Activated CD4-positive, alpha-beta T cell treated with anti-CD3 and anti-CD28 coated beads for 36 hours (primary cell): ENCODE measurements at regions not wholly inside any gene's neighbourhood (a gene's known extent, or its start where the extent isn't known, plus 50 kb on each side); places are given as distances from the start of the nearest gene placed in this dataset.

Experiments used
- ATAC-seq: fragments of 200-7000 bp; cut with Tn5 transposase; one replicate; pipeline ENCODE4 v1.10.0; 2021; ENCODE audit warnings: mild to moderate bottlenecking, moderate library complexity
- CTCF ChIA-PET: fragments of 350-600 bp; sonication (Branson Sonifier 250); formaldehyde crosslinking; loops from one replicate; lab custom pipeline; 2021; ENCODE audit warnings: antibody characterized with exemption; lab: Charles Lee
- POLR2A ChIA-PET: fragments of 350-600 bp; sonication (Branson Sonifier 250); formaldehyde crosslinking; loops from one replicate; lab custom pipeline; 2021; ENCODE audit warnings: antibody characterized with exemption, inconsistent platforms; lab: Charles Lee
- DNase-seq: peaks from one replicate; pipeline ENCODE4 v3.0.0-alpha.2; 2020
- H3K27ac Mint-ChIP-seq: one replicate; pipeline ENCODE4 v1.8.0; 2021; ENCODE audit warnings: mixed read lengths
- H3K27me3 Mint-ChIP-seq: one replicate; pipeline ENCODE4 v1.8.0; 2021; ENCODE audit warnings: mixed read lengths
- H3K36me3 Mint-ChIP-seq: one replicate; pipeline ENCODE4 v1.8.0; 2021; ENCODE audit warnings: low read depth, mixed read lengths
- H3K4me1 Mint-ChIP-seq: one replicate; pipeline ENCODE4 v1.8.0; 2021; ENCODE audit warnings: mixed read lengths
- H3K4me3 Mint-ChIP-seq: one replicate; pipeline ENCODE4 v1.8.0; 2021; ENCODE audit warnings: mild to moderate bottlenecking, moderate library complexity, mixed read lengths
- H3K9me3 Mint-ChIP-seq: one replicate; pipeline ENCODE4 v1.8.0; 2021; ENCODE audit warnings: low read depth, mixed read lengths
- intact Hi-C, 2 experiments: fragments of 100-400 bp; cut with DNase I in 1 of 2; cut with micrococcal nuclease in 1 of 2; formaldehyde crosslinking; loops; one replicate each; pipeline versions ENCODE4 v1.14.2 to v1.15.1; 2022 to 2024; cut with DNase I, micrococcal nuclease

DNA sequence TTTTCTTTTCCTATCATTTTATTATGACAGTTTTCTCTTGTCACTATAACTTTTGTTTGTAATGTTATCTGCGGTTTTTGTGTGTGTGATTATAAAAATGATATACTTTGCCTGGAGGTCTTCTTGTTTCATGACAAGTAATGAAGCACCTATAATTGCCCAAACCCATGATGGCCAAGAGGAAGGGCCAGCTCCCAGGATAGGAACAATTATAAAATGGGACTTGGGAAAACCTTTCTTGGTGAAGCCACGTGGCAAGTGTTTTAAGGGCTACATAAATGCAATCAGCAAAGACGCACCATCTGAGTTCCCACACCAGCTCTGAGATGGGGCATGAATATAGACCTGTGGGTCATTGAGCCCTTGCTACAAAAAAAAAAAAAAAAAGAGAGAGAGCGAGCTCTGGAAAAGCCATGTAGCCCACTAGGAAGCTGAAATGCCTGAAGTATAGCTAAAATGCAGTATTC, 462.6 kb upstream of the RUNX1 start:
- H3K27ac Mint-ChIP-seq, result peak overlapping the region; percentile 64
- no peaks in the 10 kb centered on the region for H3K36me3 Mint-ChIP-seq
- no peak overlapping the region for H3K4me3 Mint-ChIP-seq
- H3K4me1 Mint-ChIP-seq, result peaks cover 35% of the 10 kb centered on the region
- H3K9me3 Mint-ChIP-seq, result no peaks in the 10 kb centered on the region
- H3K27me3 Mint-ChIP-seq, result no peaks in the 10 kb centered on the region
- intact Hi-C loops, result loop anchor here in 1 of 2 experiments (1.0 kb wide), 1 partner anchor 17 kb away; no protein-coding TSS in a partner anchor
- CTCF ChIA-PET, result interaction anchor here (0.7 to 1.0 kb wide), 3 partner anchors 11 to 767 kb away, joined by 3 to 4 read pairs (median 3); no protein-coding TSS in a partner anchor
- ATAC-seq, result peak; percentile 67
- DNase-seq, result no peak
- POLR2A ChIA-PET, result interaction anchor here (0.5 to 0.6 kb wide), 2 partner anchors 538 to 869 kb away, joined by 3 read pairs; no protein-coding TSS in a partner anchor

DNA sequence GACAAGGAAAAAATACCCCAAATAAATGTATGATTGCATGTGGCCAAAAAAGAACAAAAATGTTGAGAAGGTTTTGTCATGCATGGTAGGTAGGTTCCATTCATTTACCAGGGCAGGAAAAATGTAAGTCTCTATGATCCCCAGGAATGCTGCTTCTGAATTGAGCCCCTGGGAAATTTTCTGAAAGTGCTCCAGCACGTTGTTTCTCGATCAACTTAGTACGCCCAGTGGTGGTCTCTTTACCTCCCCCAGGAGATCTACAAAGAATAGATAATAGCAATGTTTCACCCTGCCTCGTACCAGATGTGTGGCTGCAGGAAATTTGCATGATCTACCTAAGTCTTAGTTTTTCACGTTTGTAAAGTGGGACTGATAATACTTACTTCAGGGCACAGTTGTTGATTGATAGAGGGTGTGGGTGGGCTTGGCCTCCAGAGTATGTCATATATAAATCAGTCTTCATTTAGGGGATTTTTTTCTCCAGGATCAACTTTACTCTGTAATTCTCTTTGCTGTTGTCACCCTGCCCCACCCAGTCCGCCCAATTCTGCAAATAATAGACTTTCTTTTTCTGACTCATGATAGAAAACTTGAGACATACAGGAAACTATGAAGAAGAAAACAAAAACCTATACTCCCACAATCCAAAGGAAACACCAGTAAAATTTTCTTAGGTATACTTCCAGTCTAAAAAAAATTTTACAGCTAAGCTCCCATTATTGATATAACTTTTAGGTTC, 462.0 kb upstream of the RUNX1 start:
- peak; percentile 88 for ATAC-seq
- peak overlapping the region; percentile 64 for H3K27ac Mint-ChIP-seq
- ChIA-PET CTCF (interaction anchor here (0.8 kb wide), 2 partner anchors 11 to 12 kb away, joined by 3 to 4 read pairs; no protein-coding TSS in a partner anchor), POLR2A (interaction anchor here (0.6 kb wide), 1 partner anchor 537 kb away, joined by 3 read pairs; no protein-coding TSS in a partner anchor)
- H3K27me3 Mint-ChIP-seq, result no peaks in the 10 kb centered on the region
- no peaks in the 10 kb centered on the region for H3K36me3 Mint-ChIP-seq
- H3K4me3 Mint-ChIP-seq, result no peak overlapping the region
- intact Hi-C loops, result loop anchor here in 1 of 2 experiments (1.0 kb wide), 1 partner anchor 17 kb away; no protein-coding TSS in a partner anchor
- DNase-seq, result peak; percentile 51
- H3K4me1 Mint-ChIP-seq, result peaks cover 35% of the 10 kb centered on the region
- H3K9me3 Mint-ChIP-seq, result no peaks in the 10 kb centered on the region

DNA sequence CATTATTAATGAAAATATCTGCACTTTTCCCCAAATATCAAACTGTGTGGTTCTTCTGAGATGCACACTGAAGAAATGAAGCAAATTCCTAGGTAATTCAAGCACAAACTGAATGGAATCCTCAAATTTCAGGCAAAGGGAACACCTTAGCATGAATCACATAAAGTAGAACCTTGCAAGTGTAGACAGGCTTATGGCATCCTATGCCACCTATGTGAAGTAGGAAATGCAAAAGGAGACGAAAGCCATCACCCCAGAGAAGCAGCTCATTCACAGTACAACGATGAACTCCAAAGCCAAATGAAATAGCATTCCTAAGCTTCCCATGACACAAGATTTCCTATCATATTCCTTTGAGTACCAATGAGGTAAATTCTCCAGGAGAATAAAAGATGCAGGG, 461.2 kb upstream of the RUNX1 start:
- H3K27ac Mint-ChIP-seq, result no peak overlapping the region
- intact Hi-C loops, result no loop called here

DNA sequence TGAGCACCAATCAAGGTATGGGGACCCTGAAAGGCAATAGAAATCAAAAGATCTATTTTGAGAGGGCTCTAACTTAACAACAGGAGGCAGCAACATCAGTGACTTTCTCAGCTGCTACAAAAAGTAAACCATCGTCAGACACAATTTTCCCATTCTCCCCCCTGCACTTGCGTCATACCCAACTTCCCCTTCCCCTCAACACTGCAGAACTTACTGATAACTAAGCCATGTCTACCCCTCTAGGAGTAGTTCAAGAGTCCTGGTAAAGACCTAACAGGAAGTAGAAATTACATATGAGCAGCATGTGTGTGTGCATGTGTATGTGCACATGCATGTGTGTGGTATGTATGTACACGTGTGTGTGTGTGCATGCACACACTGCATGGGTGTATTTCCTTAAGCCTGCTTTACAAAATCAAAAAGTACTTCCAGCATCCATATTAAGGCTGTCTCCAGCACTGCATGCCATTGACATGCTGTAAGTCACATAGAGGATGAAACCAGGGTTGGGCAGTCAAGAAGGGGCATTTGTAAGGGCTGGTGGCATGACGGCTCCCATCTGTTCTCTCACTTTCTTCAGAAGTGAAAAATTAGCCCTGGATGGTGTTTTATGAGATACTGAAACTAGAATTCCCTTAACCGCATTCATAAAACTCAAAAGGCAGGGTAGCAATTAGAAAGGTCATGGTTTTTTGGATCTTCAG, 460.1 kb upstream of the RUNX1 start:
- Mint-ChIP-seq H3K36me3 (no peaks in the 10 kb centered on the region), H3K4me1 (peaks cover 44% of the 10 kb centered on the region), H3K9me3 (no peaks in the 10 kb centered on the region), H3K27ac (no peak overlapping the region), H3K4me3 (no peak overlapping the region), H3K27me3 (no peaks in the 10 kb centered on the region)
- CTCF ChIA-PET, result interaction anchor here (0.5 kb wide), 1 partner anchor 286 kb away, joined by 4 read pairs; no protein-coding TSS in a partner anchor
- POLR2A ChIA-PET, result no interaction called here
- no peak for DNase-seq
- intact Hi-C loops, result loop anchor here in 1 of 2 experiments (5.0 kb wide), 1 partner anchor 762 kb away; no protein-coding TSS in a partner anchor
- no peak for ATAC-seq

More for the DNA sequence above, 461.2 kb upstream of the RUNX1 start:
- CTCF ChIA-PET, result interaction anchor here (0.6 to 0.8 kb wide), 2 partner anchors 13 to 18 kb away, joined by 3 read pairs; no protein-coding TSS in a partner anchor
- ATAC-seq (no peak), DNase-seq (no peak)
- no peak overlapping the region for H3K4me3 Mint-ChIP-seq
- peaks cover 37% of the 10 kb centered on the region for H3K4me1 Mint-ChIP-seq
- no peaks in the 10 kb centered on the region for H3K9me3 Mint-ChIP-seq
- no peaks in the 10 kb centered on the region for H3K27me3 Mint-ChIP-seq
- H3K36me3 Mint-ChIP-seq, result no peaks in the 10 kb centered on the region
- POLR2A ChIA-PET, result no interaction called here

DNA sequence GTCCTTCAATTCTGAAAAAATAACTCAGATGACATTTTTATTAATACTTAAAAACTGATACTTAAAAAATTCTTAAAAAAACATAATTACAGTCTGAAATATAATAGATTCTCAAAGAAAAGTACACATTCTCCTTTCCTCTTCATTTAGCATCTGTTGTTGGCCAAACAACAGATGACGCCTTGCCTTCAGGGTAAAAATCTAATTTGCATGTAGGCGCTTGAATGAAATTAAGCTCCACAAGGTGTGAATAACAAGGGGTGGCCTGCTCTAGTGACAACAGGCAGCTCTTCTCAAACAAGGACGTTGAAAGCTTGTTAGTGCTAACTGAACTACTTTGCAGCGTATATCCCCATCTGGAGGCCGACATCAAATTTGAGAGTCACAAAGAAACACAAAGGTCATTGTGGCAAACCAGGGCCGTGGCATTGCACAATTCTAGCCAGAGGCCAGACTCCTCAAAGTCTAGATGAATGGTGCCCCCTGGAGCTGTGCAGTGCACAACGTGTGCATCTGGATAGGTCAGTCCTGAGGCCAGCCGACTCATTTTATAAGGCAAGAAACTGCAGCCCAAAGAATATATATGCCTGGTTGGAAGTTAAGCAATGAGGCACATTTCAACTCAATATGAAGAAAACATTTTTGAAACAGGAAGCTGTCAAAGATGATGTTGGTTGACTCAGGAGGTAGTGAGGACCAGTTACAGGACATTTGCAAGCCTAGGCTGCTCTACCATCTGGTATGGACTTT, 459.2 kb upstream of the RUNX1 start:
- intact Hi-C loops, result loop anchor here in 1 of 2 experiments (5.0 kb wide), 1 partner anchor 761 kb away; no protein-coding TSS in a partner anchor
- DNase-seq, result peak; percentile 40
- ChIA-PET CTCF (no interaction called here), POLR2A (no interaction called here)
- Mint-ChIP-seq H3K4me1 (peaks cover 53% of the 10 kb centered on the region), H3K36me3 (no peaks in the 10 kb centered on the region), H3K27ac (no peak overlapping the region), H3K9me3 (no peaks in the 10 kb centered on the region), H3K27me3 (no peaks in the 10 kb centered on the region), H3K4me3 (no peak overlapping the region)
- no peak for ATAC-seq

DNA sequence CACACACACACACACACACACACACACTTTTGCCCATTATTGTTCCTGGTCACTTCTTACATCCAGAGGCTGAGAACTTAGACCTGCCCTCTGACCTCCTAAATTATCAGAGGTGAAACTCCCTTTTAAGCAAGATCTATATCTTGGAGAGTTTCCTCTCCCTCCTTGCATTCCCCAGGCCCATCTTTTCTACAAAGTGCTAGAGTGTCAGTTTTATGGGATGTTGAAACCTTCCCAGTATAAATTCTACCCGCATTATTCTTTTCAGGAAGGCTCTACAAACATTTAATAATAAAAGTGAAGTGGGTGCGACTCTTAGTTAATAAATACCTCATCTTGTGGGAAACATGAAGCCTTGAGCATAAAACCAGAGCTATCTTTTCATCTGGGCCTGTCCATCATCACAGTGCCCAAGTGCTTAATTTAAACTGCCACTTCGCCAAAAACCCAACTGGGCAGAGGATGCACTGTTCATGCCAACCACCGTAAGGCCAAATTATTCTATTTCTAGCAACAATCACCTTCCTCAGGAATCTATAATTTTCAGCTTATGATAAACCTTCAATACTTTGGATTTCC, 458.2 kb upstream of the RUNX1 start:
- no peak for ATAC-seq
- H3K4me1 Mint-ChIP-seq, result peaks cover 60% of the 10 kb centered on the region
- POLR2A ChIA-PET, result interaction anchor here (0.6 kb wide), 1 partner anchor 555 kb away, joined by 3 read pairs; no protein-coding TSS in a partner anchor
- H3K4me3 Mint-ChIP-seq, result no peak overlapping the region
- no peak for DNase-seq
- CTCF ChIA-PET, result no interaction called here
- no peaks in the 10 kb centered on the region for H3K9me3 Mint-ChIP-seq
- no peaks in the 10 kb centered on the region for H3K27me3 Mint-ChIP-seq
- intact Hi-C loops, result loop anchor here in 1 of 2 experiments (5.0 kb wide), 1 partner anchor 760 kb away; no protein-coding TSS in a partner anchor
- H3K27ac Mint-ChIP-seq, result no peak overlapping the region
- no peaks in the 10 kb centered on the region for H3K36me3 Mint-ChIP-seq

DNA sequence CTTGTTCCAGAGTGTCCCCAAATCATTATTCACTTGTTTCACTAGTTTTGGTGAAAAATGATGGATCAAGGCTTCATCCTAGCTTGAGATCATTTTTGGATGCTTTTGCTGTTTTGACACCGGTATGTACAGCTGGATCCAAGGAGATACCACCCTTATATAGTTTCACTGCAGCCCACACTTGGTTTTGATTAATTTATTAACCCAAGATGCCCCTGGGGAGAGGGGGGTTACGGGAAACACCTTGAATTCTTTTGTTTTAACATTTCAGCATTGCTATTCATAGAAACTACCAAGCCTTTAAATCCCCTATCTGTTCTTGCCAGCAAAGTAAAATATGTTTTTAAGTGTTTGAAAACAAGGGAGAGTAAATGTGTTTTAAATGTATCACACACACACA, 457.7 kb upstream of the RUNX1 start:
- Mint-ChIP-seq H3K9me3 (no peaks in the 10 kb centered on the region), H3K36me3 (no peaks in the 10 kb centered on the region), H3K27me3 (no peaks in the 10 kb centered on the region), H3K4me1 (peaks cover 57% of the 10 kb centered on the region), H3K4me3 (no peak overlapping the region), H3K27ac (no peak overlapping the region)
- DNase-seq, result no peak
- intact Hi-C loops, result loop anchor here in 1 of 2 experiments (5.0 kb wide), 1 partner anchor 759 kb away; no protein-coding TSS in a partner anchor
- no peak for ATAC-seq
- ChIA-PET POLR2A (no interaction called here), CTCF (no interaction called here)

DNA sequence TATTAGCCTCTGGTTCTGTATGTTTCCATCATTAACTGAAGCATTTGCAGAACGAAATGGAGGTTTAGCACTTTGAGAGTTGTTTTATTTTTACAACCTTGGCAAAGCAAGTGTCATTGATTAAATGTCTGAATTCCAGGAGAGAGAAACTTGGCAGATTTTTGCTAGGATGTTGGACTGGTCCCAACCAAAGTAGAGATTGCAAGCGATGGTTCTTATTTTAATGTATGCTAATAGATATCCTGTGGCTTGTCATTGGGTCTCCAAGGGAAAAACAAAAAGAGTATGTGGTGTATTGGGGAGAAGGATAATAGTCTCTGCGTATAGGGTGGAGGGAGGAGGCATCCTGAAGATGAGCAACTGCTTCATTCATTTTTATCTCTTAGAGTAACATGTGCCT, 457.2 kb upstream of the RUNX1 start:
- ChIA-PET CTCF (no interaction called here), POLR2A (no interaction called here)
- Mint-ChIP-seq H3K4me1 (peaks cover 52% of the 10 kb centered on the region), H3K27ac (no peak overlapping the region), H3K27me3 (no peaks in the 10 kb centered on the region), H3K9me3 (no peaks in the 10 kb centered on the region), H3K4me3 (no peak overlapping the region), H3K36me3 (no peaks in the 10 kb centered on the region)
- intact Hi-C loops, result loop anchor here in 1 of 2 experiments (5.0 kb wide), 1 partner anchor 759 kb away; no protein-coding TSS in a partner anchor
- DNase-seq (no peak), ATAC-seq (no peak)

DNA sequence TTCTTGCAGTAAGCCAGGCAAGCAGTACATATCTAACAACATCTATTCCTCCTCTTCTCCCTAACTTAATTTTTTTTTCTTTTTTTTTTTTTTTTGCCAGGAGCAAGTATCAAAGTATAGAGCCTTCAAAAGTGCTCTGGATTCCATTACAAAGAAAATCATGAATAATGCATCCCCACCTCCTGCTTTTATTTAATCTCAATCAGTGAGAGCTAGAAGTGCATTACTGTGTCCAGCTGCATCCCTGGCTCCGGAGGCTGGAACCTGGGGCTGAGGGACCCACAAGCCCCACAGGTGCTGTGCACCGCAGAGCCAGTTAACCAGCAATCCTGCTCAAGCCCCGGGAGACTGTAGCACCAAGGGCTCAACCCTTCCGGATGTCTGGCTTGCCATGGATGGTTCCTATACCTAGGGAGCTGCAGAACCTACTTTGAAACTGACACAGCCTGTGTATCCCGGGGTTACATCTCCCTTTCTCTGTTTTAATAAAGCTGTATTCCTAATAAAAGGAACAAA, 455.9 kb upstream of the RUNX1 start:
- no peak for ATAC-seq
- ChIA-PET POLR2A (no interaction called here), CTCF (interaction anchor here (1.5 kb wide), 1 partner anchor 16 kb away, joined by 5 read pairs; no protein-coding TSS in a partner anchor)
- intact Hi-C loops, result loop anchor here in 1 of 2 experiments (5.0 kb wide), 1 partner anchor 758 kb away; no protein-coding TSS in a partner anchor
- Mint-ChIP-seq H3K36me3 (no peaks in the 10 kb centered on the region), H3K4me1 (peaks cover 41% of the 10 kb centered on the region), H3K9me3 (peaks cover 2% of the 10 kb centered on the region), H3K4me3 (no peak overlapping the region), H3K27me3 (no peaks in the 10 kb centered on the region), H3K27ac (no peak overlapping the region)
- no peak for DNase-seq

DNA sequence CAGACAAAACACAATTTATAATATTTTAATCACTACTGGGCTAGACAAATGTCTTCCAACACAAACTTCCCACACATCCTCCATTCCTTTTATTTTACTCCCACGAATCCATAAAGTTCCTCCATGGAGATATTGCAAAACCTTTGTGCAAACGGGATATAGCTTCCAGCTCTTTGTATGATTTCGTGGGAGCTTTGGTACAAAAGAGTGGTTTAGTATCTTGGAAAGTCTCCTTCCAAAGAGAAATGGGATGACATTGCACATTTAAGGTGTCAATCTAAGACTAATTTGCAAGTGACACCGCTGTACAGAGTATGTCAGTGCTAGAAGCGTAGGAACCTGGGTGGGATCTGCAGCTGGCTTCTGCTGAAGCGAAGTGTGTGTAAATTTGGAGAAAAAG, 455.2 kb upstream of the RUNX1 start:
- CTCF ChIA-PET, result interaction anchor here (0.7 to 1.5 kb wide), 3 partner anchors 16 to 661 kb away, joined by 3 to 5 read pairs (median 4); no protein-coding TSS in a partner anchor
- H3K27ac Mint-ChIP-seq, result peak overlapping the region; percentile 56
- intact Hi-C loops, result no loop called here
- ATAC-seq (no peak), DNase-seq (no peak)
- H3K36me3 Mint-ChIP-seq, result no peaks in the 10 kb centered on the region
- H3K9me3 Mint-ChIP-seq, result peaks cover 2% of the 10 kb centered on the region
- no peak overlapping the region for H3K4me3 Mint-ChIP-seq
- POLR2A ChIA-PET, result no interaction called here
- H3K4me1 Mint-ChIP-seq, result peaks cover 41% of the 10 kb centered on the region
- H3K27me3 Mint-ChIP-seq, result no peaks in the 10 kb centered on the region
